ENCODE measurements at regions not wholly inside any gene's neighbourhood (a gene's known extent, or its start where the extent isn't known, plus 50 kb on each side); places are given as distances from the start of the nearest gene placed in this dataset.
"Not testable (repeated sequence)": the region's sequence is repeated elsewhere in the genome, so short reads cannot be mapped to it uniquely, and the experiment has no call there.

GRCh38 chr5:136740228-136740627 lies 374.9 kb upstream of the TRPC7 start:
- no peak for DNase-seq (ENCODE audit: low read depth)

DNA sequence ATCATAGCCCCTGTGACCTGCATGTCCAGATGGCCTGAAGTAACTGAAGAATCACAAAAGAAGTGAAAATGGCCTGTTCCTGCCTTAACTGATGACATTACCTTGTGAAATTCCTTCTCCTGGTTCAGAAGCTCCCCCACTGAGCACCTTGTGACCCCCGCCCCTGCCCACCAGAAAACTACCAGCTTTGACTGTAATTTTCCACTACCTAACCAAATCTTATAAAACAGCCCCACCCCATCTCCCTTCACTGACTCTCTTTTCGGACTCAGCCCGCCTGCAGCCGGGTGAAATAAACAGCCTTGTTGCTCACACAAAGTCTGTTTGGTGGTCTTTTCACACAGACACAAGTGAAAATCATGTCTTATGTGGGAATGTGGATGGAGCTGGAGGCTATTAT lies 373.9 kb upstream of the TRPC7 start:
- DNase-seq (ENCODE audit: low read depth), result not testable (repeated sequence)

- no peak for DNase-seq (ENCODE audit: low read depth)
Observed at GRCh38 chr5:136738829-136739228, 373.5 kb upstream of the TRPC7 start.

- DNase-seq (ENCODE audit: low read depth), result no peak
Observed at GRCh38 chr5:136736021-136736420, 370.7 kb upstream of the TRPC7 start.

- not testable (repeated sequence) for DNase-seq (ENCODE audit: low read depth)
Observed at GRCh38 chr5:136735611-136736010, 370.3 kb upstream of the TRPC7 start.

DNA sequence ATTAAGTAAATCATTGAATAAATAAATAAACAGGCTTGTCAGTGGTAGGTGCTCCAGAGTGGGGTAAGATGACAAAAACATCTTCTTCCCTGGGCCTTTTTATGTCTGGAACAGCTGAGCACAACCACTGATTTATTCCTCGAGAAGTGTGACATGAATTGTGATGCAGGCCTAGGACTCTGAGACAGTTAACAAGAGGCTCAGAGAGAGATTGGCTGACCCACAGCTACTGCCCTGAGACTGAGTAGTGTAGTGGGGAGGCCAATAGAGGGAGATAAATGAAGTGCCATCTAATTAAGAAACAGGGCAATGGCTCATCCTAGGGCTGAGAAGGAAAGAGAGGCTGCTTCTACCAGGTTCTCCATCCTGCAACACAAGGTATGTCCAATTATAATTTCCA lies 369.3 kb upstream of the TRPC7 start:
- no peak for DNase-seq (ENCODE audit: low read depth)

- DNase-seq (ENCODE audit: low read depth), result no peak
Observed at GRCh38 chr5:136732751-136733150, 367.4 kb upstream of the TRPC7 start.

- DNase-seq (ENCODE audit: low read depth), result no peak
Observed at GRCh38 chr5:136731241-136731900, 366.0 kb upstream of the TRPC7 start.

DNA sequence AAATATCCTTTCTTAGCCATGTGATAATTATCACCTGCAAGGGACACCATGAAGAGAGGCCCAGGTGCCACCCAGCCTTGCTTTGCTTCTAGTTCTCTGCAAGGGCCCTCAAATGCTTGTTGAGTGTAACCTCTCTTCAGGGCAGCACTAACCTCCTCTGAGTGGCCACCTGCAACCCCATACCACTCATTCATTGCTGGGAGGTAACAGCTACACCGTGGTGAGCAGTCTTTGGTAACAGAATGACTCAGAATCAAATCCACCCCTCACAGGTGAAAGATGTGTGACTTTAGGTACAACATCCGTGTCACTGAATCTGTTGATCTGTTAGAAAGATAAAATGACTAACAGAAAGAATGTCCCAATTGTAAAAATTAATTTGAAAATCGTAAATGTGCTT lies 365.1 kb upstream of the TRPC7 start:
- DNase-seq (ENCODE audit: low read depth), result no peak

GRCh38 chr5:136729901-136730355 lies 364.6 kb upstream of the TRPC7 start:
- no peak for DNase-seq (ENCODE audit: low read depth)

DNA sequence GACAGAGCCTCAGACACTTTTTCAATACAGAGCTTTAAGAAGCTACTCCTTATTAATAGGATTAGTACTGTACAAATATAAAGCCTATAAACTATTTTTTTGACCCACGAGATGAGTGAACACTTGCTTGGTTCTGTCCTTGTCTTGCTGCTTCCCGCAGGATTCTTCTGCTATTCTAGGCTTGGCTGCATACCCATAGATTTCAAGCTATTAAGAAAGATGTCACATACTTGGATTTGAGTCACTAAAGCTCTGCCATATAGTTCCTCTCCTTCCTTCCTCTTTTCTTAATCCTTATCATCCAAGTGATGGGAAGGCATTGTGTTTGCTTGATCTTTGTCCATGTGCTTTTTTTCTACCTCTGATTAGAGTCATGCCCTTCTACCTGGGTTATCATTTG lies 361.2 kb upstream of the TRPC7 start:
- DNase-seq (ENCODE audit: low read depth), result no peak

- no peak for DNase-seq (ENCODE audit: low read depth)
Observed at GRCh38 chr5:136724161-136724560, 358.8 kb upstream of the TRPC7 start.

DNA sequence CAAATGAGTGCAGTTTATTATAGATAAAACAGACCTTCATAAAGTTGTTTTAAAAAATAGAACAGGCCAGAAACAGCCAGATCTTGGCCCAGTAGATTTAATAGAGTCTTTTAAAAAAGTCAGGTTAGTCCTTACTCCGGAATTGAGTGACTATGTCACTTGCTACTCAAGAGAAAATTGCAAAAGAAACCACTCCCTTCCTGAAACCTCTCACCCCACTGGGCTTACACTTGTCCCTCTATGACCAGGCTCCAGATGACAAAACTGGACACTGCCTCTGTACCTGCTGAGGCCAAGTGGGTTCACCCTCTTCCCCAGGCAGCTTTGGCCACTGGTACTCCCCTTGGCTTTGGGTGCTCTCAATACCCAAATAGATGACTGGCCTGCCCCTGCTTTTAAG lies 357.2 kb upstream of the TRPC7 start:
- DNase-seq (ENCODE audit: low read depth), result no peak

DNA sequence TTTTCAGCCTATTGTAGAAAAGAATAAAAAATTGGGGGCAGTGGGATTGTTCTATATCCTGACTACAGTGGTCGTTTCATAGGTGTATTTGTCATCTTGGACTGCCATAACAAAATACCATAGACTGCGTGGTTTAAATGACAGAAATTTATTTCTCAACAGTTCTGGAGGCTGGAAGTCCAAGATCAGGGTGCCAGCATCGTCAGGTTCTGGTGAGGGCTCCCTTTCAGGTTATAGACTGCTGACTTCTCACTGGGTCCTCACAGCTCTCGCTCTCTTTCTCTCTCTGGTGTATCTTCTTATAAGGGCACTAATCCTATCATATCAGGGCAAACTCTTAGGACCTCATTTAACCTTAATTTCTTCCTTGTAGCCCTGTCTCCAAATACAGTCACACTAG lies 356.7 kb upstream of the TRPC7 start:
- DNase-seq (ENCODE audit: low read depth), result no peak

GRCh38 chr5:136720674-136721073 lies 355.3 kb upstream of the TRPC7 start:
- no peak for DNase-seq (ENCODE audit: low read depth)

DNA sequence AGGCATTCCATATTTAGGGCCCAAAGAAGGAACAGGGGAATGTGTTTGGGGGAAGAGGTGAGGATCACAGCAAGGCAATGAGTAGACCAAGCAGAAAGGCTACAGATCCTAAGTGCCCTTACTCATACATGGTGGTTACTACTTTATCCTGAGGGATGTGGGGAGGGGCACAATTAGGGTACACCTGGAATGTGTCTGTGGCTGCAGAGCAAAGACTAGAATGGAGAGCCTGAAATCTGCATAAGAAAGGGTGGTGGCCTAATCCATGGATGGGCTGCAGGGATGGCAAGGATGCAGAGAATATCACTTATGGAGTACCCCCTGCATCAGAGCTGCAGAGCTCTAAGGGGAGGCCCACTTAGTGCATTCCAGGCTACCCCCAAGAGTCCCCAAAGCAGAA lies 352.6 kb upstream of the TRPC7 start:
- no peak for DNase-seq (ENCODE audit: low read depth)

GRCh38 chr5:136714286-136714685 lies 348.9 kb upstream of the TRPC7 start:
- DNase-seq (ENCODE audit: low read depth), result no peak

GRCh38 chr5:136712628-136713027 lies 347.3 kb upstream of the TRPC7 start:
- no peak for DNase-seq (ENCODE audit: low read depth)

DNA sequence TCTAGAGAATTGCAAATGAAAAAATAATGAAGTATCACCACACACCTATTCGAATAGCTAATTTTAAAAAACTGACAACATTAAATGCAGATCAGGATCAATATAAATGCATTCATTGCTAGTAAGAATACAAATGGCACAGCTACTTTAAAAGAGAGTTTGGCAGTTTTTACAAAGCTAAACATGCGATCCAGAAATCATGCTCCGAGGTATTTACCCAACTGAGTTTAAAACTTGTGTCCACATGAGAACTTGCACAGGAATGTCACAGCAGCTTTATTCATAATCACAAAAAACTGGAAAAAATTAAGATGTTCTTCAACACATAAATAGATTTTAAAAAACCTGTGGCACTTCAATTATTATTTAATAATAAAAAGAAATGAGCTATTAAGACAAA lies 345.5 kb upstream of the TRPC7 start:
- no peak for DNase-seq (ENCODE audit: low read depth)

DNA sequence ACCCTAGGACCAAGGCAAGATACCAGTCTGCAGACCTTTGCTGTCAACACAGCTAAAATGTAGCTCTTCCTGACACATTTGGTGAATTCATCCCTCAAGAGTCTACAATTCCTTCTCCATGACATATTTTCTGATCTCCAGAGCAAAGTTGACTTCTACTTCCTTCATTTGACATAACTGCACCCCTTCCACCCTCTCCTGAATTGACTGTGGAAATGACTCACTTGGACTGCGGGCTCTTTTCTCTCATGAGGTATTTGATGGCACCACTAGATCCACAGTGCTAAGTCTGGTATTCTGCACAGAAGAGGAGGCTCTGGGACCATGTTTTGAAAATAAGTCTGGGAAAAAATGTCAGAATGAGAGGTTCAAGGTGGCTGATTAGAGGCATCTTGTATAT lies 338.4 kb upstream of the TRPC7 start:
- DNase-seq (ENCODE audit: low read depth), result no peak

DNA sequence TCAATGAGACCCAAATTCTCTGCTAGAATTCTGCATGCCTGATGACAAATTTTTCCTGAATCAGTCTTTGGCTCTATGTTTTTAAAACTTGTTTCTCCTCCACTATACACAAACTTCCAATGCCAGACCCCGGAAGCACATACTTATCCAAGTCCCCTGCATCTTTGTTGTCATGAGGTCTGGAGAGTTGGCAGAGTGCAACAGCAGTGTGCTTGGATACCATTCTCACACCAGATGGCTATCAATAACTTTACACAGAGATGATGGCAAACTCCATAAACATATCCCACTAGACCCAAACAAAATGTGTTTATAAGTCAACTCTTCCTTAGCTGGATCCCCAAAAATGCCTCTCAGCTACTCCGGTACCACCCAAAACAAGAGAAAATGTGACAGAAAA lies 337.7 kb upstream of the TRPC7 start:
- no peak for DNase-seq (ENCODE audit: low read depth)

DNA sequence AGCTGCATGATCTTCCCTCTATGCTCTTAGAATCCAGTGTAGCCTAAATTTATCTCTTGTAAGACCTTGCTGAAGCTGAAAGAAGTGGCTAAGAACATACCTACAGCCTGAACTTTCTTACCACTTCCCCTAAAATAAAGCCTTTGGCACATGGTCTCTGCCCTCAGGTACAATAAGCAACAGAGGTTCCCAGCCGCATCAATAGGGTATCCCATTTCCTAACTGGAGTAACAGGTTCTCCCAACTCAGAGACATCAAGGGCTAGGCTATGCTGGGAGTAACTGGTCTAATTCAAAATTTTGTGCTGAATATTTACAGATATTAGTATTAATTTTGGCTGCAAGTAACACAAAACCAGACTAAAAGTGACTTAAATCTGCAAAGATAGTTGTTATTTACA lies 335.8 kb upstream of the TRPC7 start:
- DNase-seq (ENCODE audit: low read depth), result no peak

- DNase-seq (ENCODE audit: low read depth), result no peak
Observed at GRCh38 chr5:136699651-136700050, 334.3 kb upstream of the TRPC7 start.

DNA sequence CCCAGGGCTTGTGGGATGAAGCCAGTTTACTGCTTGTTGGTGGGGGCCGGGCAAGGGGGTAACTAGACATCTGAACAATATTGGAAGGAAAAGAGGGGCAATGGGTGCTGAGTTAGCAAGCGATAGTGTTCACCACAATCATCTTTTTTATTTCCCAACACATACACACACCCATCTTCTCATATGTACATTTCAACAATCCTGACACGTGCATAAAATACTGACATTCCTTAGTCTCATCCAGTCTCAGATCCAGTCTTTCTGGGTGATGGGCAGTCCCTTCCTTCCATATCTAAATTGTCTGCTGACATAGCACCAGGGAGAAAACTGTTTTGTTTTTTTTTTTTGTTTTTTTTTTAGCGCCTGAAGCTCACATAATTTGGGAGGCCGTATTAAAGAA lies 333.6 kb upstream of the TRPC7 start:
- no peak for DNase-seq (ENCODE audit: low read depth)
